ENCODE measurements at regions not wholly inside any gene's neighbourhood (a gene's known extent, or its start where the extent isn't known, plus 50 kb on each side); places are given as distances from the start of the nearest gene placed in this dataset.

- TF ChIP-seq AFF4 (CRISPR knock-in tag; IDR thresholded peaks at IDR 0.05; ENCODE audit: borderline replicate concordance), result no peak
- TF ChIP-seq SOX15 (CRISPR knock-in tag; IDR thresholded peaks at IDR 0.05), result no peak
- TF ChIP-seq CDX4 (CRISPR knock-in tag; IDR thresholded peaks at IDR 0.05; ENCODE audit: borderline replicate concordance), result no peak
Observed at GRCh38 chr2:36271266-36271665, 84.3 kb upstream of the CRIM1 start (continued).

- TF ChIP-seq FOXP4 (CRISPR knock-in tag; IDR thresholded peaks at IDR 0.05) (peak; percentile 83; the same call in 1 of the 2 replicates), TEAD4 (CRISPR knock-in tag; IDR thresholded peaks at IDR 0.05) (no peak), E2F4 (CRISPR knock-in tag; IDR thresholded peaks at IDR 0.05; ENCODE audit: borderline replicate concordance, low read depth) (no peak), TEAD1 (CRISPR knock-in tag; IDR thresholded peaks at IDR 0.05) (peak; percentile 73; the same call in 1 of the 2 replicates), ZNF512 (CRISPR knock-in tag; IDR thresholded peaks at IDR 0.05; ENCODE audit: borderline replicate concordance) (no peak), SP1 (CRISPR knock-in tag; conservative IDR thresholded peaks at IDR 0.05) (peak; percentile 42; the same call in 1 of the 2 replicates), FOXK1 (CRISPR knock-in tag; IDR thresholded peaks at IDR 0.05) (peak; percentile 69; the same call in 1 of the 2 replicates), ETV6 (CRISPR knock-in tag; IDR thresholded peaks at IDR 0.05) (peak; percentile 39; the same call in 1 of the 2 replicates), USF2 (CRISPR knock-in tag; IDR thresholded peaks at IDR 0.05) (peak; percentile 8; the same call in 1 of the 2 replicates), ATF6 (CRISPR knock-in tag; IDR thresholded peaks at IDR 0.05) (no peak)
- Mint-ChIP-seq H3K27me3 (ENCODE audit: low read depth) (no peaks in the 10 kb centered on the region), H3K9me3 (peaks cover 25% of the 10 kb centered on the region), H3K4me3 (peak overlapping the region; percentile 4; the same call in 1 of the 2 replicates), H3K4me1 (peaks cover 57% of the 10 kb centered on the region), H3K27ac (peak overlapping the region; percentile 81), H3K36me3 (peaks cover 20% of the 10 kb centered on the region)
- ChIA-PET CTCF (interaction anchor here (0.9 to 1.3 kb wide), 4 partner anchors 21 to 189 kb away, joined by 4 to 5 read pairs (median 4); no protein-coding TSS in a partner anchor), POLR2A (no interaction called here)
- DNase-seq (ENCODE audit: low spot score), result peak; percentile 40
- ATAC-seq, result peak; percentile 93
Observed at GRCh38 chr2:36270758-36271157, 84.8 kb upstream of the CRIM1 start.

Measured in WTC11 (cell line).